AG09319 (cell line): ENCODE measurements at regions not wholly inside any gene's neighbourhood (a gene's known extent, or its start where the extent isn't known, plus 50 kb on each side); places are given as distances from the start of the nearest gene placed in this dataset.

Experiments
- DNase-seq: peaks from one replicate; pipeline ENCODE4 v3.0.0-alpha.2; 2010; ENCODE audit warnings: low read depth; ENCODE audit errors: extremely low read depth
- CTCF ChIP-seq: IDR thresholded peaks from 2 replicates; pipeline ENCODE4 v1.5.1; 2011; ENCODE audit warnings: low read depth, mild to moderate bottlenecking, inconsistent platforms, low read length, moderate library complexity

- TF ChIP-seq CTCF: no peak
- DNase-seq: no peak
Observed at GRCh38 chr4:123114915-123115756, 192.7 kb upstream of the NUDT6 start.

DNA sequence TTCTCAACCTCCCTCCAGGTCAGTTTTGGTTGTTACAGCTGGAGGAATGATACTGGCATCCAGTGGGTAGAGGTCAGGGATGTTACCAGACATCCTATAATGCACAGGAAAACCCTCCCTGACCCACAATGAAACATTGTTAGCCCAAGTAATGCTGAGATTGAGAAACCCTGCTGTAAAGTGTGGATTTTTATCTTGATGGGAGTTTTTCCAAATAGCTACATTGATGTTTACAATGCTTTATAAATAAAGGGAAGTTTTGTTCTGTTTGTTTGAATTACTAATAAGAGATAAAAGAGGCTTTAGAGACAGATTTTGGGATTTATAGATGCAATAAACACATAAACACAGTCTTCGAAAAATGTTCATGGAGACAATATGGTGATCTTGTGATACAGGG lies 194.0 kb upstream of the NUDT6 start:
- no peak for DNase-seq

DNA sequence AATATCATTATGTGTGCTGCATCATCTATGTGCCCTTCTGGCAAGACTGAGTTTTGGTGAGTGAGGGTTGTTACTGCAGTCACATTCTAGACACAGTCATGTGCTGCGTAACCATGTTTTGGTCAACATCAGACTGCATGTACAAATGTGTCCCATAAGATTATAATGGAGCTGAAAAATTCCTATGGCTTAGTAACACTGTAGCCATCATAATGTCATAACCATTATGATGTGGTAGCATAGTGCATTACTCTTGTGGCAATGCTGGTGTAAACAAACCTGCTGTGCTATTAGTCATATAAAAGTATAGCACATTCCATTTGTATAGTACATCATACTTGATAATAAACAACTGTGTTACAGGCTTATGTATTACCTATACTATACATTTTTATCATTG lies 198.1 kb upstream of the NUDT6 start:
- TF ChIP-seq CTCF: no peak
- no peak for DNase-seq

More for the DNA sequence above, 194.0 kb upstream of the NUDT6 start:
- TF ChIP-seq CTCF: no peak

- no peak for DNase-seq
- TF ChIP-seq CTCF: no peak
Observed at GRCh38 chr4:123121241-123121907, 199.0 kb upstream of the NUDT6 start.

GRCh38 chr4:123125477-123125876 lies 203.1 kb upstream of the NUDT6 start:
- TF ChIP-seq CTCF: no peak
- no peak for DNase-seq

DNA sequence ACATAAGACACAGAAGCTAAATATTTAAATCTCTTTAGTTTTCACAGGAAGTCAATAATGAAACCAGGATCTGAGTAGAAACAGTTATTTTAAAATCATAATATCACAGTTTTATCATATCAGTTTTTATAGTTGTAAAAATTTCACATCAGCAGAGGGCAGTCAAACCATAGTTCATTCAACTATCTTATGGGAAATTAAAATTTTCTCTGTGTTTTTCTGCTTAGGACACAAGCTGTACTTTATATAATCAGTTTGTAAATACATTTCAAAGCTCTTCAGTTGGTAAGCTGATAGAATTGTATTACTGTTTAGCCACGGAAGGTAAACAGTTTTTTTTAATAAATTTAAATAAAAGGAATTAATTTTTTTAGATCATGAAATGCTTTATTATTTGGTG lies 204.8 kb upstream of the NUDT6 start:
- peak; percentile 33 for TF ChIP-seq CTCF
- DNase-seq: no peak

DNA sequence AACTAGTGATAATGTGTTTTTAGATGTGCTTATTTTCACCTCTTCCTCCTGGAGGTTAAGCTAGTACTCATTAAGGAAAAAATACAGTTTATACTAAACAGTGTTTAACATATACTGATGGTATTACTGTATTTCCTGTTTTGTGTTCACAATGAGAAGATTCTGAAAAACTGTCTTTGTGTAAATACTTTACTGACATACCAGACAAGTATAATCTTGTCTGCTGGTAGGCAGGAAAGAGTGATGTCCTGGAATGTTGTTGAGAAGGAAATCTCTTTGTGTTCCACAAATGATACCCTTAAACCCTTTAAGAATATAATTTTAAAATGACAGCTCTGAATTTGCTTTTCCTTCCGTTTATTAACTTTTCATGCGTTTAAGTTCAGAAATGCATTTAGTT lies 205.5 kb upstream of the NUDT6 start:
- TF ChIP-seq CTCF: no peak
- DNase-seq: no peak
